OCI-LY7 (cell line): ENCODE measurements at regions not wholly inside any gene's neighbourhood (a gene's known extent, or its start where the extent isn't known, plus 50 kb on each side); places are given as distances from the start of the nearest gene placed in this dataset.

ENCODE experiments used
- EZH2phosphoT487 ChIP-seq: fragments of 200-600 bp; sonication (generic); IDR thresholded peaks from 2 replicates; pipeline ENCODE4 v1.6.1; 2018; ENCODE audit warnings: low read depth, borderline replicate concordance, mild to moderate bottlenecking, mixed run types, antibody characterized with exemption, low read length, moderate library complexity, mixed read lengths
- TF ChIP-seq, protein P1 (sequence below): fragments of 200-600 bp; sonication (generic); conservative IDR thresholded peaks from 2 replicates; pipeline ENCODE4 v1.5.1; 2014; ENCODE audit warnings: mild to moderate bottlenecking, antibody characterized with exemption, low read length, moderate library complexity, mixed read lengths

DNA sequence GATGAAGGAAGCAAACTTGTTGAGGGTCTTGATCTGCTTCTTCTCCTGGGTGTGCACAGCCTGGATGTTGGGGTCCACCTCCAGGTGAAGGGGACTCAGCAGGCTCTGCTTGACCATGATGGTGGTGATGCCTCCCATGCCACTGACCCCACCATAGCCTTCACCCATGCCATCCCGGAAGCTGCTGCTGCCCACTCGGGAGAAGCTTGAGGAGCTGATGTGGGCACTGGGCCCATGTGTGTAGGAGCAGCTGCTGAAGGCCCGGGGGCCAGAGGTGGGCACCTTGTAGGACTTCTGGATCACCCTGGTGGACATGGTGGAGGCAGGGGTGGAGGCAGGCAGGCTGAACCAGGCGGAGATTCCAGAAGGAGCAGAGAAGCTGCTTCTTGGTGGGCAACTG lies 432.7 kb upstream of the DIPK2B start:
- TF ChIP-seq, protein P1, sequence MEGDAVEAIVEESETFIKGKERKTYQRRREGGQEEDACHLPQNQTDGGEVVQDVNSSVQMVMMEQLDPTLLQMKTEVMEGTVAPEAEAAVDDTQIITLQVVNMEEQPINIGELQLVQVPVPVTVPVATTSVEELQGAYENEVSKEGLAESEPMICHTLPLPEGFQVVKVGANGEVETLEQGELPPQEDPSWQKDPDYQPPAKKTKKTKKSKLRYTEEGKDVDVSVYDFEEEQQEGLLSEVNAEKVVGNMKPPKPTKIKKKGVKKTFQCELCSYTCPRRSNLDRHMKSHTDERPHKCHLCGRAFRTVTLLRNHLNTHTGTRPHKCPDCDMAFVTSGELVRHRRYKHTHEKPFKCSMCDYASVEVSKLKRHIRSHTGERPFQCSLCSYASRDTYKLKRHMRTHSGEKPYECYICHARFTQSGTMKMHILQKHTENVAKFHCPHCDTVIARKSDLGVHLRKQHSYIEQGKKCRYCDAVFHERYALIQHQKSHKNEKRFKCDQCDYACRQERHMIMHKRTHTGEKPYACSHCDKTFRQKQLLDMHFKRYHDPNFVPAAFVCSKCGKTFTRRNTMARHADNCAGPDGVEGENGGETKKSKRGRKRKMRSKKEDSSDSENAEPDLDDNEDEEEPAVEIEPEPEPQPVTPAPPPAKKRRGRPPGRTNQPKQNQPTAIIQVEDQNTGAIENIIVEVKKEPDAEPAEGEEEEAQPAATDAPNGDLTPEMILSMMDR, result no peak
- TF ChIP-seq EZH2phosphoT487, result no peak
